Fibroblast of pulmonary artery (primary cell): ENCODE measurements at regions not wholly inside any gene's neighbourhood (a gene's known extent, or its start where the extent isn't known, plus 50 kb on each side); places are given as distances from the start of the nearest gene placed in this dataset.

ENCODE experiments used
- DNase-seq: peaks from one replicate; pipeline ENCODE4 v3.0.0-alpha.2; 2010; ENCODE audit warnings: low read depth
- H3K4me3 ChIP-seq: replicated peaks from 2 replicates; pipeline ENCODE4 v1.5.1; 2011; ENCODE audit warnings: low read depth, mild to moderate bottlenecking, control low read depth, low read length, moderate library complexity
- CTCF ChIP-seq: IDR thresholded peaks from 2 replicates; pipeline ENCODE4 v1.5.1; 2011; ENCODE audit warnings: mild to moderate bottlenecking, control low read depth, low read length, inconsistent platforms; ENCODE audit errors: missing control alignments

- no peak for DNase-seq
- TF ChIP-seq CTCF, result no peak
These were observed 126.1 kb downstream of the GDAP2 start for GRCh38 chr1:117803318-117803717.

GRCh38 chr1:117809764-117810163 lies 119.7 kb downstream of the GDAP2 start:
- TF ChIP-seq CTCF, result no peak
- H3K4me3 ChIP-seq, result no peak overlapping the region
- no peak for DNase-seq

More at GRCh38 chr1:117803318-117803717, 126.1 kb downstream of the GDAP2 start:
- H3K4me3 ChIP-seq, result no peak overlapping the region

GRCh38 chr1:117810553-117810952 lies 118.9 kb downstream of the GDAP2 start:
- TF ChIP-seq CTCF, result no peak
- no peak overlapping the region for H3K4me3 ChIP-seq
- DNase-seq, result no peak

GRCh38 chr1:117812869-117813511 lies 116.4 kb downstream of the GDAP2 start:
- TF ChIP-seq CTCF, result no peak
- peak; percentile 46 for DNase-seq
- H3K4me3 ChIP-seq, result no peak overlapping the region
